Loucy (cell line): ENCODE measurements at regions not wholly inside any gene's neighbourhood (a gene's known extent, or its start where the extent isn't known, plus 50 kb on each side); places are given as distances from the start of the nearest gene placed in this dataset.
A peak's percentile ranks its signal among the peaks of the same experiment; 100 is the strongest.
"Not testable (repeated sequence)": the region's sequence is repeated elsewhere in the genome, so short reads cannot be mapped to it uniquely, and the experiment has no call there.

Source experiments
- H2AFZ ChIP-seq: fragments of 200-600 bp; sonication (generic); 2 replicates; pipeline ENCODE4 v1.6.0; 2016; ENCODE audit warnings: antibody characterized with exemption, mild to moderate bottlenecking, low read length, moderate library complexity
- H3F3A ChIP-seq: fragments of 200-600 bp; 2 replicates; pipeline ENCODE4 v1.6.0; 2016; ENCODE audit warnings: antibody characterized with exemption, low read depth, mild to moderate bottlenecking
- H3K27me3 ChIP-seq: fragments of 200-600 bp; sonication (generic); 2 replicates; pipeline ENCODE4 v1.6.1; 2014; ENCODE audit warnings: low read length, mild to moderate bottlenecking; ENCODE audit not compliant: insufficient read depth, poor library complexity, severe bottlenecking
- H3K36me3 ChIP-seq: fragments of 200-600 bp; sonication (generic); 2 replicates; pipeline ENCODE4 v1.6.1; 2016; ENCODE audit warnings: low read length; ENCODE audit not compliant: insufficient read depth
- H3K4me1 ChIP-seq: fragments of 200-600 bp; sonication (generic); 2 replicates; pipeline ENCODE4 v1.5.1; 2014; ENCODE audit warnings: low read length, mild to moderate bottlenecking; ENCODE audit not compliant: insufficient read depth, poor library complexity, severe bottlenecking
- H3K4me2 ChIP-seq: fragments of 200-600 bp; sonication (generic); 2 replicates; pipeline ENCODE4 v1.6.0; 2014; ENCODE audit warnings: antibody characterized with exemption, low read length, low read depth, mild to moderate bottlenecking; ENCODE audit not compliant: poor library complexity, severe bottlenecking
- H3K4me3 ChIP-seq: fragments of 200-600 bp; sonication (generic); 2 replicates; pipeline ENCODE4 v1.5.1; 2014; ENCODE audit warnings: low read length, mild to moderate bottlenecking, mixed read lengths; ENCODE audit not compliant: poor library complexity, severe bottlenecking
- H3K79me2 ChIP-seq: fragments of 200-600 bp; sonication (generic); 2 replicates; pipeline ENCODE4 v1.6.1; 2014; ENCODE audit warnings: low read length; ENCODE audit not compliant: insufficient read depth
- H3K9ac ChIP-seq: fragments of 200-600 bp; sonication (generic); 2 replicates; pipeline ENCODE4 v1.6.0; 2014; ENCODE audit warnings: mild to moderate bottlenecking, low read depth, low read length, moderate library complexity; ENCODE audit not compliant: poor library complexity, severe bottlenecking
- H3K9me2 ChIP-seq: fragments of 200-600 bp; sonication (generic); replicated peaks from 2 replicates; pipeline ENCODE4 v1.6.1; 2016; ENCODE audit warnings: low read depth, low read length, mixed read lengths
- H3K9me3 ChIP-seq: fragments of 200-600 bp; sonication (generic); 2 replicates; pipeline ENCODE4 v1.6.1; 2014; ENCODE audit warnings: mild to moderate bottlenecking, antibody characterized with exemption, low read length, low read depth; ENCODE audit not compliant: insufficient read depth
- H4K20me1 ChIP-seq: fragments of 200-600 bp; sonication (generic); 2 replicates; pipeline ENCODE4 v1.6.0; 2014; ENCODE audit warnings: antibody characterized with exemption, low read length, mild to moderate bottlenecking; ENCODE audit not compliant: insufficient read depth, poor library complexity, severe bottlenecking
- CTCF ChIP-seq: fragments of 200-600 bp; sonication (generic); conservative IDR thresholded peaks from 2 replicates; pipeline ENCODE4 v1.5.1; 2014; ENCODE audit warnings: mild to moderate bottlenecking, antibody characterized with exemption, low read length
- EZH2phosphoT487 ChIP-seq: fragments of 200-600 bp; IDR thresholded peaks from 2 replicates; pipeline ENCODE4 v1.6.1; 2018; ENCODE audit warnings: antibody characterized with exemption, mild to moderate bottlenecking, moderate library complexity, borderline replicate concordance

- no peaks in the 10 kb centered on the region for H3K36me3 ChIP-seq
- TF ChIP-seq EZH2phosphoT487 = no peak
- H4K20me1 ChIP-seq = no peaks in the 10 kb centered on the region
- peak overlapping the region; percentile 66 for H3K9ac ChIP-seq
- 0 out of 2 replicates have a peak overlapping the region, but pooled peaks have one; percentile 28 for H2AFZ ChIP-seq
- peaks cover 9% of the 10 kb centered on the region; the same call in 1 of the 2 replicates for H3F3A ChIP-seq
- H3K27me3 ChIP-seq = no peaks in the 10 kb centered on the region
- no peaks in the 10 kb centered on the region for H3K9me2 ChIP-seq
- peaks cover 51% of the 10 kb centered on the region for H3K4me1 ChIP-seq
- no peaks in the 10 kb centered on the region for H3K79me2 ChIP-seq
- no peaks in the 10 kb centered on the region for H3K9me3 ChIP-seq
- H3K4me3 ChIP-seq = peak overlapping the region; percentile 0
- H3K4me2 ChIP-seq = peak overlapping the region; percentile 58
These were observed 168.7 kb downstream of the POTEB3 start for GRCh38 chr15:21271566-21271965.

- Histone ChIP-seq H3K4me2 (peak overlapping the region; percentile 58), H3K79me2 (no peaks in the 10 kb centered on the region), H3K36me3 (no peaks in the 10 kb centered on the region), H4K20me1 (no peaks in the 10 kb centered on the region), H3K27me3 (no peaks in the 10 kb centered on the region), H3K9ac (peak overlapping the region; percentile 1), H2AFZ (no peak overlapping the region), H3K4me3 (no peak overlapping the region), H3K9me2 (no peaks in the 10 kb centered on the region), H3K9me3 (no peaks in the 10 kb centered on the region), H3F3A (peaks cover 6% of the 10 kb centered on the region; the same call in 1 of the 2 replicates), H3K4me1 (peaks cover 54% of the 10 kb centered on the region)
- TF ChIP-seq CTCF (no peak), EZH2phosphoT487 (no peak)
These were observed 169.8 kb downstream of the POTEB3 start for GRCh38 chr15:21270474-21270873.

- not testable (repeated sequence) for H3F3A ChIP-seq, H3K36me3 ChIP-seq, H2AFZ ChIP-seq, H3K9ac ChIP-seq, H3K9me3 ChIP-seq, H3K4me2 ChIP-seq, H4K20me1 ChIP-seq, H3K27me3 ChIP-seq, H3K9me2 ChIP-seq, H3K4me3 ChIP-seq, H3K79me2 ChIP-seq
- H3K4me1 ChIP-seq = peaks cover 56% of the 10 kb centered on the region
These were observed 170.6 kb downstream of the POTEB3 start for GRCh38 chr15:21269673-21270072.

- peaks cover 6% of the 10 kb centered on the region; the same call in 1 of the 2 replicates for H3F3A ChIP-seq
- no peak overlapping the region for H3K4me3 ChIP-seq
- H3K9me2 ChIP-seq = no peaks in the 10 kb centered on the region
- no peaks in the 10 kb centered on the region for H3K27me3 ChIP-seq
- H3K4me1 ChIP-seq = peaks cover 56% of the 10 kb centered on the region
- no peak overlapping the region for H2AFZ ChIP-seq
- no peaks in the 10 kb centered on the region for H4K20me1 ChIP-seq
- H3K36me3 ChIP-seq = no peaks in the 10 kb centered on the region
- H3K79me2 ChIP-seq = no peaks in the 10 kb centered on the region
- H3K9me3 ChIP-seq = no peaks in the 10 kb centered on the region
- no peak for TF ChIP-seq EZH2phosphoT487
- TF ChIP-seq CTCF = no peak
- no peak overlapping the region for H3K9ac ChIP-seq
- no peak overlapping the region for H3K4me2 ChIP-seq
These were observed 171.2 kb downstream of the POTEB3 start for GRCh38 chr15:21269121-21269520.
